ENCODE measurements at regions not wholly inside any gene's neighbourhood (a gene's known extent, or its start where the extent isn't known, plus 50 kb on each side); places are given as distances from the start of the nearest gene placed in this dataset.

GRCh38 chr3:21216598-21216997, 534.4 kb downstream of the ZNF385D start:
- TF ChIP-seq CTCF (IDR thresholded peaks at IDR 0.05; ENCODE audit: low read depth, low read length) = no peak
- no peak for TF ChIP-seq POLR2A (IDR thresholded peaks at IDR 0.05; ENCODE audit: extremely low read depth, insufficient read length)
- no peak for TF ChIP-seq MAX (IDR thresholded peaks at IDR 0.05; ENCODE audit: low read depth, low read length)
- TF ChIP-seq MYC (IDR thresholded peaks at IDR 0.05; ENCODE audit: low read depth, low read length) = no peak

All from NB4 (cell line).